GM18498 (cell line): ENCODE measurements at regions not wholly inside any gene's neighbourhood (a gene's known extent, or its start where the extent isn't known, plus 50 kb on each side); places are given as distances from the start of the nearest gene placed in this dataset.
A peak's percentile ranks its signal among the peaks of the same experiment; 100 is the strongest.

ENCODE experiments used
- ATAC-seq: cut with Tn5 transposase; IDR thresholded peaks from one replicate; pipeline ENCODE4 v1.9.1; 2021; ENCODE audit warnings: mild to moderate bottlenecking, moderate library complexity; ENCODE audit not compliant: unreplicated experiment

GRCh38 chr11:42161886-42162285 lies 702.4 kb upstream of the LRRC4C start:
- ATAC-seq: no peak

GRCh38 chr11:42169191-42169590 lies 709.7 kb upstream of the LRRC4C start:
- ATAC-seq: no peak

GRCh38 chr11:42170601-42171000 lies 711.1 kb upstream of the LRRC4C start:
- ATAC-seq: no peak

GRCh38 chr11:42171046-42171445 lies 711.6 kb upstream of the LRRC4C start:
- no peak for ATAC-seq

- ATAC-seq: no peak
Observed at GRCh38 chr11:42172441-42172840, 713.0 kb upstream of the LRRC4C start.

GRCh38 chr11:42175203-42175602 lies 715.8 kb upstream of the LRRC4C start:
- no peak for ATAC-seq

- no peak for ATAC-seq
Observed at GRCh38 chr11:42179216-42179615, 719.8 kb upstream of the LRRC4C start.

GRCh38 chr11:42195289-42196013 lies 736.0 kb upstream of the LRRC4C start:
- ATAC-seq: no peak

- no peak for ATAC-seq
Observed at GRCh38 chr11:42200311-42200710, 740.9 kb upstream of the LRRC4C start.

- no peak for ATAC-seq
Observed at GRCh38 chr11:42201603-42202148, 742.2 kb upstream of the LRRC4C start.

- ATAC-seq: no peak
Observed at GRCh38 chr11:42205518-42205917, 746.1 kb upstream of the LRRC4C start.

- peak; percentile 72 for ATAC-seq
Observed at GRCh38 chr11:42225664-42226063, 766.2 kb upstream of the LRRC4C start.

- ATAC-seq: no peak
Observed at GRCh38 chr11:42232673-42233072, 773.2 kb upstream of the LRRC4C start.

GRCh38 chr11:42234451-42234951 lies 775.0 kb upstream of the LRRC4C start:
- no peak for ATAC-seq

- no peak for ATAC-seq
Observed at GRCh38 chr11:42237701-42238235, 778.3 kb upstream of the LRRC4C start.

GRCh38 chr11:42239188-42239587 lies 779.7 kb upstream of the LRRC4C start:
- no peak for ATAC-seq

- no peak for ATAC-seq
Observed at GRCh38 chr11:42243385-42243784, 783.9 kb upstream of the LRRC4C start.

GRCh38 chr11:42244376-42244775 lies 784.9 kb upstream of the LRRC4C start:
- no peak for ATAC-seq

GRCh38 chr11:42249401-42249800 lies 789.9 kb upstream of the LRRC4C start:
- ATAC-seq: no peak

GRCh38 chr11:42249956-42250355 lies 790.5 kb upstream of the LRRC4C start:
- no peak for ATAC-seq

GRCh38 chr11:42251984-42252383 lies 792.5 kb upstream of the LRRC4C start:
- no peak for ATAC-seq

- ATAC-seq: no peak
Observed at GRCh38 chr11:42253156-42253555, 793.7 kb upstream of the LRRC4C start.
